ENCODE measurements at regions not wholly inside any gene's neighbourhood (a gene's known extent, or its start where the extent isn't known, plus 50 kb on each side); places are given as distances from the start of the nearest gene placed in this dataset.
"Not testable (repeated sequence)": the region's sequence is repeated elsewhere in the genome, so short reads cannot be mapped to it uniquely, and the experiment has no call there.

DNA sequence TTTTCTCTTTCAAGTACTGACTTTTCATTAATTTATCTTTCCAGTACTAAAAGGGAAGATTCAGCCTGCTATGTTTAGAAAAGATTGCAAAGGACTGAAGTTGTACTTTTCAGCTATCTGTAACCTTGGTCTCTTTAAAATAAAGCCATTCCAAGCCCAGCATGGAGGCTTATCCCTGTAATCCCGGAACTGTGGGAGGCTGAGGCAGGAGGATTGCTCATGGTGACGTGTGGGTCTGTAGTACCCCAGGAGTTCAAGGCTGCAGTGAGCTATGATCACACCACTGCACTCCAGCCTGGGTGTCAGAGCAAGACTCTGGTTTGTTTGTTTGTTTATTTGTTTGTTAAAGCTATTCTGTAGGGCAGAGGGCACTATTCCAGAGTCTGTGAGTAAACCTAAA, 50.6 kb upstream of the TMEM170B start:
- DNase-seq, result no peak

DNA sequence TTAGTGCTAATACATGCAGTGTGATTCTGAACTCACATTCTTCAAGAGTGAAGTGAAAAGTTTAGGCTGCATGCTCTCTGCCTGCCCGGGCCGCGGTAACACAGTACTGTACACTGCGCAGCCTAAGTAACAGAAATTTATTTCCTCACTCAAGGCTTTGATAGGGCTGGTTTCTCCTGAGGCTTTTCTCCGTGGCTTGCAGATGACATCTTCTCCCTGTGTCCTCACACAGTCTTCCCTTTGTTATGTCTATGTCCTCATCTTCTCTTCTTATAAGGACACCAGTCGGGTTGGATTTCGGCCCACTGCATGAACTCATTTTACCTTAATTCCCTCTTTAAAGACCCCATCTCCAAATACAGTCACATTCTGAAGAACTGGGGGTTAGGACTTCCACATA, 51.1 kb upstream of the TMEM170B start:
- no peak for DNase-seq

DNA sequence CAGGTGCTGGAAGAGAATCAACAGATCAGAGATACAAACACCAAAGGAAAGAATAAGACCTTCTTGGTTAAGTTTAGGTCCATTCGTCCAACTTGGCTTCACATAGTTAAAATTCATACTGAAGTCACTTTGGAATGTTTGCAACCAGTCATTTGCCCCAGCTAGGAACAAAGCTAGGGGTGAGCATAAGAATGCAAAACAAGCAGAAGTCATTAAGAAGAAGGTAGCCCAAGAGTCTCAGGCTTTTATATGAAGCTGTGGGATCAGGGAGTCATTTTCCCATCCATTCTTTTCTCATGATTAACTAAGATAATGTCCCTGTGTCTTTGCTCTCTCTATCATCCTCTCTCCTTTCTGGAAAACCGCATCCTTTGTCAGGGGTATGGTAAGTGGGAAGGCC, 51.5 kb upstream of the TMEM170B start:
- no peak for DNase-seq

DNA sequence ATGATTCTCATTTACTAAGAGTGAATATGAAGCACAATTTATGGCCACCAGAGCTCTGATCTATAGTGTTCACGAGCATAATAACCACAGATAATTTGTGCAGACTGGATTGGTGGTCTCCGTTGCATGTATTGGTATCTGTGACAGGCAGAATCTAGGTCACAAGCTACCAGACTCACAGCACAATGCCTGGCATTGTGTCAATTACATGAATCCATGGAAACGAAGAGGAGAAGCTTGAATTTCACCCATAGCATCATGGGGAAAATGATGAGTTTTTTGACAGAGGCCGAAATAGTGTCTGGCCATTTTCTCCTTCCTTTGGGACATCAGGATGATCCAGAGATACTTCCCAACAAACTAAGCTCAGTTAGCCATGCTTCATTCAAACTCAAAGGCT, 52.3 kb upstream of the TMEM170B start:
- no peak for DNase-seq

DNA sequence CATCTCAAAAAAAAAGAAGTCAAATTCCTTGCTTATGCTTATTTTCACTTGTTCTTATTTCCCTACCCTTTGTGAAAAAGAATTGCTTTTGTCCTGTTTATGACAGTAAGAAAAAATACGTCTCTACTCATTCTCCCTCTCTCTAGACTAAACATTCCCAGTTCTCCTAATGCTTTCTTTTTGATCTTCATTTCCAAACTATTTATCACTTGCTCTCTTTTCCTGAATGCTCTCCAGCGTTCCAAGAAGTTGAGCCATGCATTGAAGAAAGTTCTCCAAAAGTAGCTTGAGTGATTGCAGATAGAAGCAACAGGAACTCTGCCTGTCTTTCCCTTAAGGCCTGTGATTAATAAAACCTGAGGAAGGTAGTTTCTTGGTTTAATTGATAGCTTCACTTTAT, 53.1 kb upstream of the TMEM170B start:
- DNase-seq, result no peak

GRCh38 chr6:11482616-11483015, 54.9 kb upstream of the TMEM170B start:
- no peak for DNase-seq

DNA sequence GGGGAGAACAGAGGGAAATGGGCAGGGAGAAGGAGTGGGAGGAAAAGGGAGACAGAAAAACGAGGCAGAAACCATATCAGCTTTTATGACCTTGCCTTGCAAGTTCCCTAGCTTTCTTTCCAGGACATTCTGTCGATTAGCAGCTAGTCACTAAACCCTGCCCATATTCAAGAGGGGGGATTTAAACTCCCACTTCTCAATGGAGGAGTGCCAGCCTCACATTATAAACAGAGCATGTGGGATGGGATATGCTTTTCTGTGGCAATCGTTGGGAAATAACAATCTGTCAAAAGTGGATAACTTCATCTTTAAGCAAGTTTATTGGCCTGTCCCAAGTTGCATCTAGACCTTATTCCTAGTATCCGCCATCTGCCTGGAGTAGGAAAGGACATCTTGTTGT, 57.0 kb upstream of the TMEM170B start:
- no peak for DNase-seq

DNA sequence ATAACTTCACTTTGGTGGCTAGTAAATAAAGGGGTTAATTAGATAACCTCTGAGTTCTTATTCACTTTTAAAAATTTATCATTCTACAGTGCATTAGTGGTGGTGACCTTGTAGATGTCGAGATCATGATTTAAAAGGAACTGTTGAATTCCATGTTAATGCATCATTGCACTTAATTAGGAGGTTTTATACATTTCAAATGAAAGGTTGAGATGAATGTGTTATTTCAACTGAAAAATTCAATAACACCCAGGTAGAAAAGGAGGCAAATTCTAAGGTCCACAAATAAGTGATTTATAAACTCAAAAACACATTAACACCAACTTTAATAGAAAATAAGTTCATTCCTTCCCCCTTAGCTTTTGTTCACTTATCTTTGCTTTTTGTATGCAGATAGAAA, 58.3 kb upstream of the TMEM170B start:
- DNase-seq, result no peak

- no peak for DNase-seq
Observed at GRCh38 chr6:11478586-11478985, 59.0 kb upstream of the TMEM170B start.

- DNase-seq, result no peak
Observed at GRCh38 chr6:11475016-11475415, 62.5 kb upstream of the TMEM170B start.

DNA sequence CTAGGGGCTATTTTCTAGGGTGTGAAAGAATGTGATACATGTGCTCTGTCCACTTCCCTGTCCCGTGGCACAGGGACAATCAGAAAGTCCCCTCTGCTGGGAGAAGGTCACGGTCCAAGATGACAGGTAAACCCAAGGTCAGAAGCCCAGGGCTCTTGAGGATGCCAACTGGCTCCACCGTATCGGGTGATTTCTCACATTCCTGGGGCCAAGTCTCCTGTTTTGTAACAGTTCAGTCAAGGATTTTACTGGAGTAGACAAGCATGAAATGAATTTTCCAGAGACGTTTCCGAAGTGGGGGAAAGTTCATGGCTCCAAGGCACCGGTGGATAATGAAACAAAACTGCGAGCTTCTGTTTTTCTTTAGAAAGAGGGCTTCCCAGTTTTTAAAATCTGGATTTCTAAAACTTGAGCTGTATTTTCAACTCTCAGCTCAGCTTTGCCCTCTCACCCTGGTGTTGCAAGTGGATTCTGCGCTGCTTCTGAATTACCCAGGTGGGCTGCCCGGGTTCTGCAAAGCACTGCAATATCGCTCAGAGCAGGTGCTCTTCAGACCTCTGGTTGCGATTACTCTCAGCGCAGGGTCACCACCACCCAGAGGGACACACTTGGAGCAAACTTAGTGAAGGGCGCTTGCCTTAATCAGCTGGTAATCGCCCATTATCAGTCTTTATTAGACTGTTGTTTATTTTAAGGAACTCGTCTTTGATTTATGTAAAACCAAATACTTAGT, 64.4 kb upstream of the TMEM170B start:
- no peak for DNase-seq

DNA sequence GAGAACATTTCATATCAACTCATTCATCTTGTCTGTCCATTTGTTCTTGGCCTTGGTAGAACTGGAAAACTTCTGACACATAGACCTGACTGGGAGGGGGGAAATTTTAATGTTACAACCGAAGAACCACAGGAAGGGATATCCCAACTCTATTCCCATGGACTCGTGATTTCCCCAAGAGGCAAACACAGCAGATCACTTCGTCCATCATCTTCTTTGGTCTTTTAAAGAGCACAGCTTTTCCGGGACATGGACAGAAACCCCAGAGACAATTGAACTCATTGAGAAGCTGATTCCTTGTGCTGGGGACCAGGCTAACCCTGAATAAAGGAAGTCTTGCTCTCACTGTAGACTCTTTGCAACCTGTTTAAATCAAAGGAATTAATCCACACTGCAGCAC, 66.3 kb upstream of the TMEM170B start:
- DNase-seq, result no peak

DNA sequence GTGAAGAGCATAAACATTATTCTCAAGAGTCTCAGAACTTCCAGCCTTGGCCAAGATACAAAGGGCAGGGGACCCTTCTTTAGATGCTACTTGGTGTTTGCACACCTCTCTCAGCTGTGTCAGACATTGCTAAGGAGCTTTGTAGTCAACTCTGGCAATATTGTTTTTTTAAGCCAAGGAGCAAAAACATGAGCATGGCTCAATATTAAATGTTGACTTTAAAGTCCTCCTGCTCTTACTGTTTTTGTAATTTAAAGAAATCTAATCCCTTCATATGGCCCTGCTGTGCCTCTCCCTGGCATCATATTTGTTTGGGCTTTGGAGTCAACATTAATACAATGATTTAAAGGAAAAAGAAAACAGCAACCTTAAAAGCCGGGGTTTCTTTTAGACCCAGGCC, 67.9 kb upstream of the TMEM170B start:
- DNase-seq, result no peak

- not testable (repeated sequence) for DNase-seq
Observed at GRCh38 chr6:11468271-11468670, 69.3 kb upstream of the TMEM170B start.

- DNase-seq, result no peak
Observed at GRCh38 chr6:11467364-11467763, 70.2 kb upstream of the TMEM170B start.

DNA sequence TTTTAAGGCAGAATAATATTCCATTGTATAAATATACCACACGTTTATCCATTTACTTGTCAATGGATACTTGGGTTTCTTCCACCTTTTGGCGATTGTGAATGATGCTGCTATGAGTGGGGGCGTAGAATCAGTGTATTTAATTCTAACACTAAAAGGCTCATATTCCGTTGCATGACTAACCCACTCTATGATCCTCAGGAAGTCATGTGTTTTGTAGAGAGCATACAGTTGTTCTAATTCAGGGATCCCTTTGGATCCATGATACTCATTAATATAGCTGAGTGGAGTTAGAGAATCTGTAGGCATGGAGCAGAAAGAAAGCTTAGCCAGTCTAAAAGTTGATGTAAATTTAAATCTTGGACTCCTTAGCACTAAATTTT, 74.2 kb upstream of the TMEM170B start:
- DNase-seq, result no peak

GRCh38 chr6:11462742-11463397, 74.7 kb upstream of the TMEM170B start:
- no peak for DNase-seq

DNA sequence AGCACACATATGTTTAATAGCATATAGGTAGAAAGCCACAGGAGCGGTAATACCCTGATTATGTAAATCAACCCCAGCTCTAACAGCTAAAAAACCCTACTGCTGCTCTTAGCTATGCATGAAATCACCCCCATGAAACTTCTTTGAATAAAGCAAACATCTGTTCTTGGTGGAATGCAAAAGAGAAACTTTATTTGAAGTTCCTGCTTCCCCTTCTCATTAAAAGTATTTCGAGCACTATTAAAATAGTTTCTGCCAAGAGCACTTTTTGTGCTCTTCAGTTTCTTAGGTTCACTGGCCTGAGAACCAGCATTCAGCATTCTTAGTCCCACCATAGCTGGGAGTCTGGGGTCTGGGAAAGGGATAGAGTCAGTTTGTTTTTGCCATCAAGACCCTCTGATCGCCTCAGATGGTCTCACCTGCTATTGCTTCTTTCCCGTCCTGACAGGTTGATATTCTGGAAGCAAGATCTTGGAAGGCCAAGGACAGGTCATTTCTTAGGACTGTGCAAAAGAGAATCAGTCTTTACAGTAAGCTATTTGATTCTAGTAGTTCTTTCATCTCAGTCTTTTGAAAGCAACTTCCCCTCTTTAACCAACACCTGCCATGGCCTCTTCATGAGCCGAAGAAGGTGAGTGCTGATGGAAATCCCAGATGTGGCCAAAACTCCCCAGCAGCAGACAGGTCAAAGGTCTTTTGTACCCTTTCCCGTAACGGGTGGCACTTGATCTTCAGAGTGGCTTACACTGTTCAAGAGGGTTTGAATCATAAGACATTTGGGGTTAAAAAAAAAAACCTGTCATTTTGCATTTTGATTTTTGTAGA, 76.5 kb upstream of the TMEM170B start:
- no peak for DNase-seq

- no peak for DNase-seq
Observed at GRCh38 chr6:11460001-11460668, 77.4 kb upstream of the TMEM170B start.

DNA sequence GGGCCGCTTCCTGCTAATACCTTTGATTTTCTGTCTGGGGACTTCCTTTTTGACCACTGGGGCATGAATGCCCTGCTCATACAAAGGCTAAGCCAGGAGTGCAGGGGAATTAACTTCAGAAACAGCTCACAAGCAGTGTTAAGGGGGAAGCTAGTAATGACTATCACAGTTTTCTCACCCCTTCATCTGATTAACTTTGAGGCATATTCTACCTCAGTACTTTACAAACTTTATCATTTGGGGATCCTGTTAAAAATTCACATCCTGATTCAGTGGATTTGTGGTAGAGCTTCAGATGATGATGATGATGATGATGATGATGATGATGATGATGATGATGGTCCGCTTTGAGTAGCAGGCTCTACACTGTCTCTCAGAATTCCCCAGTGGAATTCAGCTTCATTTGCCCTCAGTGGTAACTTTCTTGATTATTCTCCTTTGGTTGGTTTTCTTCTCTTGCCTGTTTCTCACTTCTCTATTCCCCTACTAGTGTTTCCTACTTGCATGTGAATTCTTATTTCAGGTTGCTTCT, 78.4 kb upstream of the TMEM170B start:
- no peak for DNase-seq

- no peak for DNase-seq
Observed at GRCh38 chr6:11458509-11458908, 79.0 kb upstream of the TMEM170B start.

DNA sequence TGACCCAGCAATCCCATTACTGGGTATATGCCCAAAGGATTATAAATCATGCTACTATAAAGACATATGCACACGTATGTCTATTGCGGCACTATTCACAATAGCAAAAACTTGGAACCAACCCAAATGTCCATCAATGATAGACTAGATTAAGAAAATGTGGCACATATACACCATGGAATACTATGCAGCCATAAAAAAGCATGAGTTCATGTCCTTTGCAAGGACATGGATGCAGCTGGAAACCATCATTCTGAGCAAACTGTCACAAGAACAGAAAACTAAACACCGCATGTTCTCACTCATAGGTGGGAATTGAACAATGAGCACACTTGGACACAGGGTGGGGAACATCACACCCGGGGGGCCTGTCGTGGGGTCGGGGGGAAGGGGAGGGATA, 80.1 kb upstream of the TMEM170B start:
- not testable (repeated sequence) for DNase-seq

DNA sequence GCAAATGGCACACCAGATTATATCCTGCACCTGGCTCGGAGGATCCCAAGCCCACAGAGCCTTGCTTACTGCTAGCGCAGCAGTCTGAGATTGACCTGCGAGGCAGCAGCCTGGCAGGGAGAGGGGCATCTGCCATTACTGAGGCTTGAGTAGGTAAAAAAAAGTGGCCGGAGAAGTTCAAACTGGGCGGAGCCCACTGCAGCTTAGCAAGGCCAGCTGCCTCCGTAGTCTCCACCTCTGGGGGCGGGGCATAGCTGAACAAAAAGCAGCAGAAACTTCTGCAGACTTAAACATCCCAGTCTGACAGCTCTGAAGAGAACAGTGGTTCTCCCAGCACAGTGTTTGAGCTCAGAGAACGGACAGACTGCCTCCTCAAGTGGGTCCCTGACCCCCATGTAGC, 85.4 kb upstream of the TMEM170B start:
- not testable (repeated sequence) for DNase-seq
